MCF 10A (cell line): ENCODE measurements at regions not wholly inside any gene's neighbourhood (a gene's known extent, or its start where the extent isn't known, plus 50 kb on each side); places are given as distances from the start of the nearest gene placed in this dataset.

ENCODE experiments used
- BruUV-seq: library from RNA; stranded (reverse); fragments of 400-500 nt; replicated peaks from 2 replicates; lab custom pipeline; 2021; lab: Mats Ljungman, UMichigan
- CTCF ChIA-PET: fragments of 300-600 bp; sonication (Branson Sonifier 250); formaldehyde crosslinking; extraction: SDS; loops from one replicate; lab custom pipeline; 2021; ENCODE audit warnings: antibody characterized with exemption, inconsistent platforms; lab: Yijun Ruan, JAX
- POLR2A ChIA-PET: fragments of 300-600, 350-650 bp; sonication (Branson Sonifier 250); formaldehyde crosslinking; extraction: SDS; loops from one replicate; lab custom pipeline; 2020; ENCODE audit warnings: antibody characterized with exemption, inconsistent platforms; lab: Yijun Ruan, JAX
- DNase-seq: peaks from one replicate; pipeline ENCODE4 v3.0.0-alpha.2; 2018; ENCODE audit not compliant: unreplicated experiment
- H3K27ac Mint-ChIP-seq: one replicate; pipeline ENCODE4 v1.8.0; 2022; ENCODE audit warnings: mild to moderate bottlenecking, low read depth, mixed read lengths; ENCODE audit not compliant: unreplicated experiment
- H3K27me3 Mint-ChIP-seq: one replicate; pipeline ENCODE4 v1.8.0; 2022; ENCODE audit warnings: mixed read lengths; ENCODE audit not compliant: insufficient read depth, unreplicated experiment
- H3K36me3 Mint-ChIP-seq: one replicate; pipeline ENCODE4 v1.8.0; 2022; ENCODE audit warnings: mild to moderate bottlenecking, moderate library complexity, mixed read lengths; ENCODE audit not compliant: insufficient read depth, unreplicated experiment
- H3K4me1 Mint-ChIP-seq: one replicate; pipeline ENCODE4 v1.8.0; 2022; ENCODE audit warnings: mixed read lengths; ENCODE audit not compliant: insufficient read depth, unreplicated experiment
- H3K4me3 Mint-ChIP-seq: one replicate; pipeline ENCODE4 v1.8.0; 2022; ENCODE audit warnings: mild to moderate bottlenecking, moderate library complexity, mixed read lengths; ENCODE audit not compliant: unreplicated experiment
- H3K9me3 Mint-ChIP-seq: one replicate; pipeline ENCODE4 v1.8.0; 2022; ENCODE audit warnings: mixed read lengths; ENCODE audit not compliant: unreplicated experiment
- CTCF ChIP-seq: fragments of 200-600 bp; IDR thresholded peaks from one replicate; pipeline ENCODE4 v1.8.0; 2022; ENCODE audit warnings: antibody characterized with exemption, mild to moderate bottlenecking; ENCODE audit not compliant: unreplicated experiment
- intact Hi-C: fragments of 100-400 bp; cut with micrococcal nuclease; formaldehyde crosslinking; loops from 2 replicates; pipeline ENCODE4 v1.14.1; 2022

GRCh38 chr15:52879904-52880303, 89.8 kb upstream of the ONECUT1 start:
- intact Hi-C loops: no loop called here
- Mint-ChIP-seq H3K4me1 (no peaks in the 10 kb centered on the region), H3K27ac (no peak overlapping the region), H3K36me3 (peaks cover 1% of the 10 kb centered on the region), H3K27me3 (peaks cover 3% of the 10 kb centered on the region), H3K9me3 (no peaks in the 10 kb centered on the region), H3K4me3 (no peak overlapping the region)
- no TSS peak for BruUV-seq
- CTCF ChIA-PET: no interaction called here
- POLR2A ChIA-PET: interaction anchor here (0.8 kb wide), 1 partner anchor 103 kb away, joined by 3 read pairs; no protein-coding TSS in a partner anchor
- DNase-seq: no peak
- TF ChIP-seq CTCF: no peak

GRCh38 chr15:52879145-52879544, 89.0 kb upstream of the ONECUT1 start:
- POLR2A ChIA-PET: no interaction called here
- H3K4me3 Mint-ChIP-seq: no peak overlapping the region
- H3K36me3 Mint-ChIP-seq: no peaks in the 10 kb centered on the region
- no peak overlapping the region for H3K27ac Mint-ChIP-seq
- CTCF ChIA-PET: no interaction called here
- no TSS peak for BruUV-seq
- no peak for DNase-seq
- peaks cover 3% of the 10 kb centered on the region for H3K27me3 Mint-ChIP-seq
- no peaks in the 10 kb centered on the region for H3K9me3 Mint-ChIP-seq
- intact Hi-C loops: no loop called here
- no peak for TF ChIP-seq CTCF
- H3K4me1 Mint-ChIP-seq: no peaks in the 10 kb centered on the region

GRCh38 chr15:52876991-52877663, 87.0 kb upstream of the ONECUT1 start:
- CTCF ChIA-PET: interaction anchor here (0.6 to 1.1 kb wide), 2 partner anchors 11 to 21 kb away, joined by 3 read pairs; no protein-coding TSS in a partner anchor
- intact Hi-C loops: no loop called here
- Mint-ChIP-seq H3K4me1 (no peaks in the 10 kb centered on the region), H3K9me3 (no peaks in the 10 kb centered on the region), H3K4me3 (no peak overlapping the region), H3K36me3 (no peaks in the 10 kb centered on the region), H3K27me3 (peaks cover 14% of the 10 kb centered on the region), H3K27ac (no peak overlapping the region)
- DNase-seq: no peak
- BruUV-seq: no TSS peak
- no peak for TF ChIP-seq CTCF
- POLR2A ChIA-PET: no interaction called here

GRCh38 chr15:52872036-52872818, 82.1 kb upstream of the ONECUT1 start:
- Mint-ChIP-seq H3K9me3 (no peaks in the 10 kb centered on the region), H3K27me3 (peaks cover 41% of the 10 kb centered on the region), H3K4me1 (no peaks in the 10 kb centered on the region), H3K4me3 (no peak overlapping the region), H3K36me3 (no peaks in the 10 kb centered on the region), H3K27ac (no peak overlapping the region)
- CTCF ChIA-PET: interaction anchor here (0.6 kb wide), 1 partner anchor 55 kb away, joined by 3 read pairs; no protein-coding TSS in a partner anchor
- POLR2A ChIA-PET: no interaction called here
- no TSS peak for BruUV-seq
- no peak for DNase-seq
- intact Hi-C loops: no loop called here
- TF ChIP-seq CTCF: no peak
